ENCODE measurements at regions not wholly inside any gene's neighbourhood (a gene's known extent, or its start where the extent isn't known, plus 50 kb on each side); places are given as distances from the start of the nearest gene placed in this dataset.

DNA sequence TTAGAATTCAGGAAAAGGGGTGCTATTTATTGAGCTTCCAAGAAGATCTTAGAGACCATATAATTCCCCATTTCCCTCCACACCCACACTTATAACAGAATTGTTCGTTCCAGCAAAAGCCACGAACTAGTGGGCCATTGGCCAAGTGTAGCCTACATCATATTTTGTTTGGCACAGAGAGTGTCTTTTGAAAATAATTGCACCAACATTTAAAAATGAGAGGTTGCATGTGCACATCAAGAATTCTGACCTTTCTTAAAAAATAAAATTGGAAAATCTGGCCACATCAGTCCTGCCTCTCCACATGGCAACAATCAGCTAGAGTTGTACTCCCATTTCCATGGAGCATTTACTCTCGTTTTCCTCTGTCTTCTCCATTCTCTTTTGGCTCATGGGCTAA, 655.5 kb upstream of the FANCL start:
- Histone ChIP-seq H3K9ac (ENCODE audit: low read depth, low read length) (no peak overlapping the region), H3K36me3 (ENCODE audit: insufficient read depth, low read length) (no peaks in the 10 kb centered on the region), H3K4me3 (ENCODE audit: low read length) (no peak overlapping the region), H3K9me3 (replicated peaks; ENCODE audit: low read length) (no peaks in the 10 kb centered on the region), H3K4me2 (ENCODE audit: low read length) (peak overlapping the region; percentile 43), H3K27me3 (ENCODE audit: control insufficient read depth, insufficient read depth, low read length) (no peaks in the 10 kb centered on the region), H3K4me1 (ENCODE audit: control insufficient read depth, insufficient read depth, low read length) (peaks cover 30% of the 10 kb centered on the region)

DNA sequence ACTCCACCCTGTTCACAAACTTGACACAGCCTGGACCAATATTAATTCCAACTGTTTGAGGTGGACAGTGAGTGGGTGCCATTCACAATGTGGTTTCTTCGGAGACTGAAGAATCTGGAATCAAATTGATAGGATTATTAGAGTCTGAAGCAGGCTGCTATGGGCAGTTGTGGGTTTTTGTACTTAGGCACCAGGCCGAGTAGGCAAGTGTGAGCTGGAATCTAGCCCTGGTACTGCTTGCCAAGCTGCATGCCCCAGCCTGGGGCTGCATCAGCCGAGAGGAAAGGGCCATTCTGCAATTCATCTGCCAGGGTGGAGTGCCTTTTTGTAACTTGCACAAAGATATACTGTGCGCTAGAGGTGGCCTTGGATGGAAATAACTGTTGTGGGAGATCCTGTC, 654.7 kb upstream of the FANCL start:
- no peaks in the 10 kb centered on the region for H3K9me3 ChIP-seq (replicated peaks; ENCODE audit: low read length)
- no peaks in the 10 kb centered on the region for H3K36me3 ChIP-seq (ENCODE audit: insufficient read depth, low read length)
- H3K4me2 ChIP-seq (ENCODE audit: low read length): peak overlapping the region; percentile 43
- peaks cover 30% of the 10 kb centered on the region for H3K4me1 ChIP-seq (ENCODE audit: control insufficient read depth, insufficient read depth, low read length)
- no peak overlapping the region for H3K9ac ChIP-seq (ENCODE audit: low read depth, low read length)
- no peaks in the 10 kb centered on the region for H3K27me3 ChIP-seq (ENCODE audit: control insufficient read depth, insufficient read depth, low read length)
- no peak overlapping the region for H3K4me3 ChIP-seq (ENCODE audit: low read length)

DNA sequence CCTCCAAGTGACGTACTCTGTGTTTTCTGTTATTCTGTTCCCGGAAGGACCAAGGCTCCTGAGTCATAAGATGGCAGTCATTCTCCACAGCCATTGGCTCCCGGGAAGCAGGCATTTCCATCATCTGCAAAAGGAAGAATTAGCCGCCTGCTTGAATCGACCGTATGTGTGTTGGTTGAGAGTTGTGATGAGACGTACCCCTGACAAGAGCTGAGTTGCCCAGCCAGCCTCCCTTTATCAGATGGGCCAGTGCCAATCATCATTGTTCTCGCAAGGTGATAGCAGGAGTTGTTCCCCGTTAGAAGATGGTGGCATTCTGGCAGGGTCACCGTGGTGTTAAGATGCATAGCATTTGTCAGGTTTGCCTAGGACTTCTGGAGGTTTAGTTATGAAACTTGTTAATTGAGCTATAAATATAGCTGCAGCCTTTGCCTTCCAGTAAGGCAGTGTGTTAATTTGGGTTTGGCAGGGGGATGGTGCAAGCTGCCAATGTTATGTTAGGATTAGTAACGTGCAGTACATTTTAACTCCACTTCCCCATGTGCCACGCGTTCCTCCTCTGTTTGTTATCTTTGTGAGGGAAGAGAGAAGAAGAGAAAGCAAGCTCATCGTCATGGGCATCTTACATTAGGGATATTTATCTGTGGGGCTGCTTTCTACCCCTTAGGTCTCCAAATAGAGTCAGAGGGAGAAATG, 652.7 kb upstream of the FANCL start:
- H3K4me3 ChIP-seq (ENCODE audit: low read length): no peak overlapping the region
- H3K9me3 ChIP-seq (replicated peaks; ENCODE audit: low read length): no peaks in the 10 kb centered on the region
- no peak overlapping the region for H3K4me2 ChIP-seq (ENCODE audit: low read length)
- no peaks in the 10 kb centered on the region for H3K27me3 ChIP-seq (ENCODE audit: control insufficient read depth, insufficient read depth, low read length)
- H3K9ac ChIP-seq (ENCODE audit: low read depth, low read length): no peak overlapping the region
- peaks cover 17% of the 10 kb centered on the region for H3K4me1 ChIP-seq (ENCODE audit: control insufficient read depth, insufficient read depth, low read length)
- H3K36me3 ChIP-seq (ENCODE audit: insufficient read depth, low read length): no peaks in the 10 kb centered on the region

DNA sequence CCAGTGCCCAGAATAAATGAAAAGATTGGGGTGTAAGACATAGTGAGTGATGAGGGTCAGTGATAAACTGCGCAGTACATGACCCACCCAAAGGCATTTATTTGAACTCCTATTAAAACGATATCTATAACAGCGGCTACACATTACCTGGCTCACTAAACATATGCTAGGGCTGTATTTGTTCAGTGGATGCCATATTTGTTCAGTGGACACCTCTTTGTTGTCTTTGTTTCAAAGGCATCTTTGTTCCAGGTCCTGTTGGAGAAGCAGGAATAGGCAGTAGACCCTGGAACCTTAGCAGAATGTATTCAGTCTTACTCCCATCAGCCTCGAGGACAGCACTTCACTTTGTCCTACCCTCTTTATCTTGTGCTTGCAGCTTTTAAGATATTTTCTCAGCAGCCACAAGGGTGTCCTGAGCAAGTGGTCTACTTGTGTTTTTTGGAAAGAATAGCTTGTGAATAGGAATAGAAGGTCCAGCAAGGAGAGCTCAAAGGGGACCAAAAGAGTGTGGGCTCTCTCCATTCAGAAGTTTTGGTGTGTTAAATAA, 650.8 kb upstream of the FANCL start:
- no peaks in the 10 kb centered on the region for H3K9me3 ChIP-seq (replicated peaks; ENCODE audit: low read length)

DNA sequence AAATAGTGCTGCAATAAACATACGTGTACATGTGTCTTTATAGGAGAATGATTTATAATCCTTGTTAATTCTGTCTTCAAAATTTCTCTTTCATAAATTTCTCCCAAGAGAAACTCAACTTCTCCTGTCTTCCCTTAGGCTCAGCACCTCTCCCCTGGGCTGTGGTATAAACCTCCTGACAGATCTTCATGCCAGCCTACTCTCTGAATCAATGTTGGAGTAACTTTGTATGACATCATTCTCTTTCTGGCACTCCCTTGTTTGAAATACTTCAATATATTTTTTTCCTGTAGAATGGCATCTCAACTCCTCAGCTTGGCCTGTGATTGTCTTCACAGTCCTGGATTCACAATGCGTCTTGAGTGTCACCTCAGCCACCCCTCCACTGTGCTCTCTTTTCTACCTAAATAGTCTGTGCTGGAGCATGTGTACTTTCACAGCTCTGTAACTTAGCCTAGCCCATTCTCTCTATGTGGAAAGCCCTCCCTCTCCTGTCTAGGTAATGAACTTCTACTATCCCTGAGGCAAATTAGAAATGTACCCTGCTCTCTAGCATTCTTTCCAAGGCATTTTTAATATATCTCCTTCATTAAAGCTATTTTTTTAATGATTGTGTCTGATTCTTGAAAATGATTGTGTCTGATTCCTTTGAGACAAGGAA, 649.9 kb upstream of the FANCL start:
- H3K9ac ChIP-seq (ENCODE audit: low read depth, low read length): no peak overlapping the region
- H3K27me3 ChIP-seq (ENCODE audit: control insufficient read depth, insufficient read depth, low read length): no peaks in the 10 kb centered on the region
- no peak overlapping the region for H3K4me2 ChIP-seq (ENCODE audit: low read length)
- peaks cover 3% of the 10 kb centered on the region for H3K4me1 ChIP-seq (ENCODE audit: control insufficient read depth, insufficient read depth, low read length)
- no peak overlapping the region for H3K4me3 ChIP-seq (ENCODE audit: low read length)
- H3K9me3 ChIP-seq (replicated peaks; ENCODE audit: low read length): no peaks in the 10 kb centered on the region
- no peaks in the 10 kb centered on the region for H3K36me3 ChIP-seq (ENCODE audit: insufficient read depth, low read length)

More for the DNA sequence above, 650.8 kb upstream of the FANCL start:
- H3K9ac ChIP-seq (ENCODE audit: low read depth, low read length): no peak overlapping the region
- H3K36me3 ChIP-seq (ENCODE audit: insufficient read depth, low read length): no peaks in the 10 kb centered on the region
- H3K4me2 ChIP-seq (ENCODE audit: low read length): no peak overlapping the region
- no peak overlapping the region for H3K4me3 ChIP-seq (ENCODE audit: low read length)
- peaks cover 12% of the 10 kb centered on the region for H3K4me1 ChIP-seq (ENCODE audit: control insufficient read depth, insufficient read depth, low read length)
- H3K27me3 ChIP-seq (ENCODE audit: control insufficient read depth, insufficient read depth, low read length): no peaks in the 10 kb centered on the region

DNA sequence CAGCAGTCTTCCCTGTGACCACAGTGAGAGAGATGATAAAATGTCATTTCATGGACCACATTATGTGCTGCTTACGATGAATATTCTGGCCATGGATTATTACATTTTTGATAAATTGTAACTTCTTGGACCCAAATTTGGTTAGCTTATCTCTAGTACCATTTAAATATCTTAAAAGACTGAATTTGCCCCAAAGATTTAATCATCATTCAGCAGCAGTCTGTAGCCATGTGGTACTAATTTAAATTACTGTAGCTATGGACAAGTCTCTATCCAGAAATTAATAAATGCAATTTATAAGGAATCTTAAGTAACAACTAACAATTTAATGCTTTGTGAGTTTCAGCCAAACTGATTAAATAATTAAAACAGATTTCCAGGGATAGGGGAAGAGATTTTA, 644.9 kb upstream of the FANCL start:
- Histone ChIP-seq H3K9me3 (replicated peaks; ENCODE audit: low read length) (no peaks in the 10 kb centered on the region), H3K4me2 (ENCODE audit: low read length) (no peak overlapping the region), H3K27me3 (ENCODE audit: control insufficient read depth, insufficient read depth, low read length) (no peaks in the 10 kb centered on the region), H3K4me1 (ENCODE audit: control insufficient read depth, insufficient read depth, low read length) (no peaks in the 10 kb centered on the region), H3K4me3 (ENCODE audit: low read length) (no peak overlapping the region), H3K9ac (ENCODE audit: low read depth, low read length) (no peak overlapping the region), H3K36me3 (ENCODE audit: insufficient read depth, low read length) (no peaks in the 10 kb centered on the region)

DNA sequence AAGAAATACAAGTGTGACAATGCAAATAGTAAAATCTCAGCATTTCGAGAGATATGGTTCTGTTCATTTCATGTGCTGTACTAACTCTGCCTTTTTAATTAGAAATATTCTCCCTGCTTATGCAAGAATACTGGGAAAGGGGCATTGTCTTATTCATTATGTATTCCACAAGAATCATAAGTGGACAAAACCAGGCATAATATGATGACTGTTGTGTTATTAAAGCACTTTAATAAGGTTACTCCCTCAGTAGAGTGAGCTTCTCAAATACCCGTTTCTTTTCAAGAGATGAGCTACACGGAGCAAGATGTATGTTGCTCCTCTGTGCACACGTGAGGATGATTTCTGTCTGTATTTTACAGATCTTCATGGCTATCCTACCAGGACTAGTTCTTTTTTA, 638.7 kb upstream of the FANCL start:
- Histone ChIP-seq H3K9me3 (replicated peaks; ENCODE audit: low read length) (no peaks in the 10 kb centered on the region), H3K27me3 (ENCODE audit: control insufficient read depth, insufficient read depth, low read length) (no peaks in the 10 kb centered on the region), H3K4me1 (ENCODE audit: control insufficient read depth, insufficient read depth, low read length) (no peaks in the 10 kb centered on the region), H3K4me3 (ENCODE audit: low read length) (no peak overlapping the region), H3K9ac (ENCODE audit: low read depth, low read length) (no peak overlapping the region), H3K4me2 (ENCODE audit: low read length) (no peak overlapping the region), H3K36me3 (ENCODE audit: insufficient read depth, low read length) (no peaks in the 10 kb centered on the region)

DNA sequence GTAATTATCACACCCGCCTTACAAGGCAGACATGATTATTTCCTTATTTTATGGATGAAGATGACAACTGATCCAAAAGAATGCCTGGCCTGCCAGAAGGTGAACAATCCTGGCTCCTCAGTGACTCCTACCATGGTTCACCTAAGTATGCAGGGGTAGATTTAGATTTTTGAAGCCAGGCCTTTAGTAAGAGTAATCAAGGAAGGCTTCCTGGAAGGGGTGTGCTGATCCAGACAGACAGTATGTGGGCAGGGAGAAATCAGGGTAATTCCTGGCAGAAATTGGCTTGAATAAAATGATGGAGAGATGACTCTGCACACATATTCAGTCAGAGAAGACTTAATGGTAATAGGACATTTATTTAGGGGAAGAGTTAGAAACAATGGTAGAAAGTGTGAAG, 637.7 kb upstream of the FANCL start:
- Histone ChIP-seq H3K4me2 (ENCODE audit: low read length) (no peak overlapping the region), H3K4me3 (ENCODE audit: low read length) (no peak overlapping the region), H3K9me3 (replicated peaks; ENCODE audit: low read length) (no peaks in the 10 kb centered on the region), H3K36me3 (ENCODE audit: insufficient read depth, low read length) (no peaks in the 10 kb centered on the region), H3K27me3 (ENCODE audit: control insufficient read depth, insufficient read depth, low read length) (no peaks in the 10 kb centered on the region), H3K9ac (ENCODE audit: low read depth, low read length) (no peak overlapping the region), H3K4me1 (ENCODE audit: control insufficient read depth, insufficient read depth, low read length) (no peaks in the 10 kb centered on the region)

DNA sequence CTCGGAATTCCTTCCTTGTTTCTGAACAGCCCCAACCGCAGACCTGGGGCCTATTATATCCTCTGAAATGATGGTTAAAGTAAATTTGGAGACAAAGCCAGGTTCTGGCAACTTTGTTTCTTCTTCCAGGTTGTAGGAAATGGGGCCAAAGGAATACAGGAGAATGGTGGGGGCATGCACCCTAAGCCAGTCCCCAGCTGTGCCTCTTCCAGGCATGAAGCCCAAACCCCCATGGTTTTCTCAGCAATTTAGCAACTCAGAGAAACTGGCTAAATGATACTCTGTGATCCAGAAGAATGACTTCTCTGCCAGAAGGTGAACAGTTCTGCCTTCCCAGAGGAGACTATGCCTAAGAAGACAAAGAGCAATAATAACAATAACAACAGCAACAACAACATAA, 635.0 kb upstream of the FANCL start:
- no peaks in the 10 kb centered on the region for H3K36me3 ChIP-seq (ENCODE audit: insufficient read depth, low read length)
- H3K9me3 ChIP-seq (replicated peaks; ENCODE audit: low read length): no peaks in the 10 kb centered on the region
- no peak overlapping the region for H3K4me3 ChIP-seq (ENCODE audit: low read length)
- H3K4me2 ChIP-seq (ENCODE audit: low read length): no peak overlapping the region
- no peak overlapping the region for H3K9ac ChIP-seq (ENCODE audit: low read depth, low read length)
- H3K4me1 ChIP-seq (ENCODE audit: control insufficient read depth, insufficient read depth, low read length): no peaks in the 10 kb centered on the region
- no peaks in the 10 kb centered on the region for H3K27me3 ChIP-seq (ENCODE audit: control insufficient read depth, insufficient read depth, low read length)

DNA sequence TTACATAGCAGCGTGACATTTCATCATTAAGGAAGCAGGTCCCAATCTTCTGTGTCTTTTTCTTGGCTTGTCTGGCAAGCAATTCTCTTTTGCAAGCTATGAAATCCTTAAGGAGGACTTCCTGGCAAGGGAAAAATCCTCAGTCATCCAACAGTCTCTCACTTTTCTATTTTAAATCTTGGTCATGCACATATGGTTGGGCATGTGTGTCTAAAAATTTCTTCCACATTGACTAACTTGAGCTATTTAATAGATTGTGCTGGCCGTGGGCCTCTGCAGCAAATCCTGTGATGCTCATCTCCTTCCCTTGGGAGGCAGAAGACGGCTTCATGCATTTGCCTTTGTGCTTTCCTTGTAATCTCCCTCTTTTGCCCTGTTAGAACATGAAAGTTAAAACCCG, 634.3 kb upstream of the FANCL start:
- H3K9me3 ChIP-seq (replicated peaks; ENCODE audit: low read length): no peaks in the 10 kb centered on the region
- H3K4me2 ChIP-seq (ENCODE audit: low read length): no peak overlapping the region
- no peaks in the 10 kb centered on the region for H3K27me3 ChIP-seq (ENCODE audit: control insufficient read depth, insufficient read depth, low read length)
- no peaks in the 10 kb centered on the region for H3K4me1 ChIP-seq (ENCODE audit: control insufficient read depth, insufficient read depth, low read length)
- no peak overlapping the region for H3K4me3 ChIP-seq (ENCODE audit: low read length)
- H3K36me3 ChIP-seq (ENCODE audit: insufficient read depth, low read length): no peaks in the 10 kb centered on the region
- H3K9ac ChIP-seq (ENCODE audit: low read depth, low read length): no peak overlapping the region

DNA sequence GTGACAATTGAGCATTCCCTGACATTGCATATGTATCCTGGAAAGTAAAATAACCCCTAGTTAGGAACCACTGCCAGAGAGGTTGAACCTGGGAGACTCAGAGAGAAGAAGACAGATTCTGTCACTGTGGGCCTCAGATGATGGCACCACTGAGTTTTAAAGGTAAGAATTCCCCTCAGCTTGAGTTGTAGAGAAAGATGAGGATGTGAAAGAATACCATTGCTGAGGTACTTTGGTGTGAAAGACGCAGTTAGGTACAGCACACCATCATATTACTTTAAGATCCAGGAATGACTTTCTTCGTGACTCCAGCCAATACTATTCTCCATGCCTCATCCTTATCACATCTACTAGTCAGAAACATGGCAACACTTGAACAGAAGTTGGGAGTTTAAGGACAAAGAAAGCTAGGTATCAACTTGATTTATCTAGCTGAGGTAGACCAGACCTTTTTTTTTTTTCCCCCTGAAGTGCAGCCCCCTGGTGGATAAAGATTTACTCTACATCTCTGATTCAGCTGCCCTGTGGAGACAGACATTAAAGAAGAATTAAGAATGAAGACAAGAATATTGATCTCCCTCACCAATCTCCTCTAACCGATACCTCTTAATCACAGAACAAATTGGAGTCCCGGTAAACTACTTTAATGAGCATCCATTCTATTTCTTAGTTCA, 630.5 kb upstream of the FANCL start:
- no peak overlapping the region for H3K9ac ChIP-seq (ENCODE audit: low read depth, low read length)
- no peak overlapping the region for H3K4me2 ChIP-seq (ENCODE audit: low read length)
- H3K9me3 ChIP-seq (replicated peaks; ENCODE audit: low read length): no peaks in the 10 kb centered on the region
- H3K27me3 ChIP-seq (ENCODE audit: control insufficient read depth, insufficient read depth, low read length): no peaks in the 10 kb centered on the region
- H3K4me1 ChIP-seq (ENCODE audit: control insufficient read depth, insufficient read depth, low read length): no peaks in the 10 kb centered on the region
- no peak overlapping the region for H3K4me3 ChIP-seq (ENCODE audit: low read length)
- no peaks in the 10 kb centered on the region for H3K36me3 ChIP-seq (ENCODE audit: insufficient read depth, low read length)

Data from skeletal muscle satellite cell (primary cell).